IMR-90 (cell line): ENCODE measurements at regions not wholly inside any gene's neighbourhood (a gene's known extent, or its start where the extent isn't known, plus 50 kb on each side); places are given as distances from the start of the nearest gene placed in this dataset.

ENCODE experiments used
- ATAC-seq: fragments of 200-7000 bp; cut with Tn5 transposase; 2 replicates; pipeline ENCODE4 v1.9.1; 2020; ENCODE audit warnings: low read depth, mild to moderate bottlenecking, moderate library complexity
- BruUV-seq: library from RNA; stranded (reverse); fragments of 400-500 nt; replicated peaks from 2 replicates; lab custom pipeline; 2021; lab: Mats Ljungman, UMichigan
- CTCF ChIA-PET: fragments of 300-600 bp; formaldehyde crosslinking; extraction: SDS; loops from one replicate; lab custom pipeline; 2021; ENCODE audit warnings: antibody characterized with exemption; lab: Yijun Ruan, JAX
- POLR2A ChIA-PET: fragments of 300-600 bp; sonication (Branson Sonifier 250); formaldehyde crosslinking; loops from one replicate; lab custom pipeline; 2022; ENCODE audit warnings: antibody characterized with exemption; ENCODE audit not compliant: unreplicated experiment; lab: Charles Lee
- DNase-seq: peaks from one replicate; pipeline ENCODE4 v3.0.0; 2013
- H2AFZ ChIP-seq: replicated peaks from 2 replicates; pipeline ENCODE3; 2013; ENCODE audit warnings: low read length, mild to moderate bottlenecking; ENCODE audit not compliant: poor library complexity
- H2AK5ac ChIP-seq: 2 replicates; pipeline ENCODE4 v1.6.1; 2013; ENCODE audit warnings: low read depth, low read length, inconsistent platforms
- H2AK9ac ChIP-seq: replicated peaks from 2 replicates; pipeline ENCODE3; 2013; ENCODE audit warnings: mild to moderate bottlenecking, low read depth, low read length, moderate library complexity; ENCODE audit not compliant: poor library complexity
- H2BK120ac ChIP-seq: 2 replicates; pipeline ENCODE4 v1.6.1; 2013; ENCODE audit warnings: low read depth, low read length, inconsistent platforms
- H2BK15ac ChIP-seq: 3 replicates; pipeline ENCODE4 v1.6.1; 2013; ENCODE audit warnings: low read depth, low read length, inconsistent platforms
- H2BK20ac ChIP-seq: 2 replicates; pipeline ENCODE4 v1.6.1; 2013; ENCODE audit warnings: low read depth, mild to moderate bottlenecking, inconsistent platforms, low read length, moderate library complexity
- H2BK5ac ChIP-seq: 2 replicates; pipeline ENCODE4 v1.6.1; 2013; ENCODE audit warnings: mild to moderate bottlenecking, low read depth, low read length, inconsistent platforms; ENCODE audit not compliant: poor library complexity, severe bottlenecking
- H3K14ac ChIP-seq: replicated peaks from 2 replicates; pipeline ENCODE4 v1.6.1; 2013; ENCODE audit warnings: low read depth, low read length, inconsistent platforms
- H3K18ac ChIP-seq: 2 replicates; pipeline ENCODE4 v1.6.1; 2013; ENCODE audit warnings: low read depth, low read length, control low read depth
- H3K23ac ChIP-seq: 2 replicates; pipeline ENCODE4 v1.6.1; 2013; ENCODE audit warnings: low read depth, low read length, inconsistent platforms
- H3K27ac ChIP-seq: 2 replicates; pipeline ENCODE4 v1.5.1; 2013; ENCODE audit warnings: mild to moderate bottlenecking, control low read depth, low read length; ENCODE audit not compliant: insufficient read depth
- H3K27me3 ChIP-seq: 2 replicates; pipeline ENCODE4 v1.6.1; 2013; ENCODE audit warnings: low read length; ENCODE audit not compliant: control insufficient read depth, insufficient read depth
- H3K36me3 ChIP-seq: 2 replicates; pipeline ENCODE4 v1.6.1; 2013; ENCODE audit warnings: low read length, mixed read lengths; ENCODE audit not compliant: control insufficient read depth, insufficient read depth
- H3K4ac ChIP-seq: 2 replicates; pipeline ENCODE4 v1.6.1; 2013; ENCODE audit warnings: low read depth, low read length, inconsistent platforms
- H3K4me1 ChIP-seq: 2 replicates; pipeline ENCODE4 v1.6.1; 2013; ENCODE audit warnings: low read length, mixed read lengths; ENCODE audit not compliant: control insufficient read depth, insufficient read depth
- H3K4me2 ChIP-seq: 2 replicates; pipeline ENCODE4 v1.6.1; 2013; ENCODE audit warnings: low read depth, mild to moderate bottlenecking, control low read depth, low read length, moderate library complexity
- H3K4me3 ChIP-seq: 2 replicates; pipeline ENCODE4 v1.5.1; 2013; ENCODE audit warnings: low read depth, mild to moderate bottlenecking, control low read depth, low read length, moderate library complexity; ENCODE audit not compliant: insufficient read depth
- H3K56ac ChIP-seq: 2 replicates; pipeline ENCODE4 v1.6.1; 2013; ENCODE audit warnings: low read length, inconsistent platforms; ENCODE audit not compliant: insufficient read depth; ENCODE audit errors: extremely low read depth
- H3K79me1 ChIP-seq, 2 experiments: 2 replicates each; pipeline ENCODE4 v1.6.1; 2013; ENCODE audit warnings: low read length in 2 of 2, inconsistent platforms in 1 of 2, low read depth in 1 of 2
- H3K9ac ChIP-seq: 2 replicates; pipeline ENCODE4 v1.6.1; 2013; ENCODE audit warnings: low read depth, low read length, control low read depth
- H3K9me1 ChIP-seq: 2 replicates; pipeline ENCODE4 v1.6.1; 2013; ENCODE audit warnings: low read length, inconsistent platforms; ENCODE audit not compliant: insufficient read depth
- H3K9me3 ChIP-seq: 2 replicates; pipeline ENCODE4 v1.6.1; 2013; ENCODE audit warnings: low read length; ENCODE audit not compliant: control insufficient read depth, insufficient read depth
- H4K20me1 ChIP-seq: 2 replicates; pipeline ENCODE4 v1.6.1; 2013; ENCODE audit warnings: low read length, inconsistent platforms; ENCODE audit not compliant: insufficient read depth
- H4K5ac ChIP-seq: 2 replicates; pipeline ENCODE4 v1.6.1; 2013; ENCODE audit warnings: mild to moderate bottlenecking, low read depth, low read length, control low read depth
- H4K8ac ChIP-seq, 2 experiments: 2 replicates each; pipeline ENCODE4 v1.6.1; 2013; ENCODE audit warnings: low read depth in 2 of 2, low read length in 2 of 2, control low read depth in 1 of 2, inconsistent platforms in 1 of 2
- H4K91ac ChIP-seq: 2 replicates; pipeline ENCODE4 v1.6.1; 2013; ENCODE audit warnings: low read depth, low read length, inconsistent platforms; ENCODE audit not compliant: insufficient read depth
- BHLHE40 ChIP-seq: fragments of 150-350 bp; IDR thresholded peaks from 2 replicates; pipeline ENCODE4 v1.6.1; 2016; ENCODE audit warnings: mild to moderate bottlenecking, low read depth, low read length
- CEBPB ChIP-seq: IDR thresholded peaks from 2 replicates; pipeline ENCODE4 v1.6.1; 2012; ENCODE audit warnings: low read depth, low read length, improper control_type of control experiment
- CHD1 ChIP-seq: IDR thresholded peaks from 2 replicates; pipeline ENCODE4 v1.6.1; 2012; ENCODE audit warnings: low read depth, low read length, improper control_type of control experiment
- ELK1 ChIP-seq: fragments of 150-350 bp; IDR thresholded peaks from 2 replicates; pipeline ENCODE4 v1.6.1; 2016; ENCODE audit warnings: low read depth, mild to moderate bottlenecking, low read length, moderate library complexity, borderline replicate concordance
- FOS ChIP-seq: fragments of 150-350 bp; IDR thresholded peaks from 2 replicates; pipeline ENCODE4 v1.6.1; 2016; ENCODE audit warnings: low read depth, low read length
- MAZ ChIP-seq: IDR thresholded peaks from 2 replicates; pipeline ENCODE4 v1.6.1; 2012; ENCODE audit warnings: low read depth, mild to moderate bottlenecking, low read length, improper control_type of control experiment, moderate library complexity, borderline replicate concordance
- MXI1 ChIP-seq: IDR thresholded peaks from 2 replicates; pipeline ENCODE4 v1.6.1; 2012; ENCODE audit warnings: low read depth, mild to moderate bottlenecking, low read length, moderate library complexity, borderline replicate concordance
- POLR2A ChIP-seq: IDR thresholded peaks from 2 replicates; pipeline ENCODE4 v1.6.1; 2012; ENCODE audit warnings: mild to moderate bottlenecking, low read depth, low read length
- RAD21 ChIP-seq: IDR thresholded peaks from 2 replicates; pipeline ENCODE4 v1.6.1; 2012; ENCODE audit warnings: low read length, improper control_type of control experiment
- RFX5 ChIP-seq: IDR thresholded peaks from 2 replicates; pipeline ENCODE4 v1.8.0; 2012; ENCODE audit warnings: low read depth, mild to moderate bottlenecking, low read length, moderate library complexity
- USF2 ChIP-seq: fragments of 150-350 bp; IDR thresholded peaks from 2 replicates; pipeline ENCODE4 v1.6.1; 2017; ENCODE audit warnings: mild to moderate bottlenecking, antibody characterized with exemption, low read length, low read depth
- WGBS, 2 experiments: methylation state at CpG; one replicate each; pipeline versions ENCODE4 v1.1.5 to v1.1.7; 2013; ENCODE audit warnings: missing lambda C conversion rate in 2 of 2; ENCODE audit not compliant: insufficient read length in 1 of 2; ENCODE audit errors: extremely low coverage in 2 of 2; 5-methylcytosine and 5-hydroxymethylcytosine counted together
- dilution Hi-C: fragments of 300-500 bp; cut with HindIII; formaldehyde crosslinking; loops from one replicate; pipeline ENCODE4 v1.14.3; 2018; ENCODE audit warnings: low sequenced_read_pairs; ENCODE audit not compliant: unreplicated experiment
- in situ Hi-C: fragments of 300-500 bp; cut with MboI; formaldehyde crosslinking; loops from 3 replicates; pipeline ENCODE4 v1.14.3; 2019; ENCODE audit warnings: low sequenced_read_pairs, inconsistent platforms, mixed read lengths
- intact Hi-C: fragments of 100-400 bp; cut with micrococcal nuclease; formaldehyde crosslinking; loops from 2 replicates; pipeline ENCODE4 v1.10.0; 2022

- H2BK20ac ChIP-seq = no peak overlapping the region
- intact Hi-C loops = no loop called here
- no peak overlapping the region for H4K91ac ChIP-seq
- no peak overlapping the region for H3K4ac ChIP-seq
- ATAC-seq (no peak), DNase-seq (no peak)
- CTCF ChIA-PET = interaction anchor here (0.6 to 1.2 kb wide), 2 partner anchors 9 to 19 kb away, joined by 3 read pairs; no protein-coding TSS in a partner anchor
- H4K20me1 ChIP-seq = no peaks in the 10 kb centered on the region
- H3K9ac ChIP-seq = no peak overlapping the region
- no peaks in the 10 kb centered on the region for H3K9me1 ChIP-seq
- no peak overlapping the region for H3K23ac ChIP-seq
- dilution Hi-C loops = no loop called here
- H3K4me3 ChIP-seq = no peak overlapping the region
- no peaks in the 10 kb centered on the region for H3K27me3 ChIP-seq
- no peaks in the 10 kb centered on the region for H3K36me3 ChIP-seq
- H2AFZ ChIP-seq = no peak overlapping the region
- H3K4me1 ChIP-seq = no peaks in the 10 kb centered on the region
- WGBS, 2 experiments = no CpG with 5 or more reads among the region's 5 CpGs
- no peak overlapping the region for H2AK9ac ChIP-seq
- no peak overlapping the region for H3K56ac ChIP-seq
- no peak overlapping the region for H2BK5ac ChIP-seq
- no peak overlapping the region for H4K5ac ChIP-seq
- no peak overlapping the region for H2AK5ac ChIP-seq
- no peak overlapping the region for H3K14ac ChIP-seq
- H3K9me3 ChIP-seq = no peaks in the 10 kb centered on the region
- H2BK120ac ChIP-seq = no peak overlapping the region
- no TSS peak for BruUV-seq
- H3K27ac ChIP-seq = no peak overlapping the region
- no peak overlapping the region for H3K18ac ChIP-seq
- H3K4me2 ChIP-seq = no peak overlapping the region
- TF ChIP-seq ELK1 (no peak), BHLHE40 (no peak), MAZ (no peak), RFX5 (no peak), CHD1 (no peak), USF2 (no peak), MXI1 (no peak), CEBPB (no peak), POLR2A (no peak), FOS (no peak), RAD21 (no peak)
- in situ Hi-C loops = no loop called here
- H3K79me1 ChIP-seq = no peaks in the 10 kb centered on the region
- no peak overlapping the region for H4K8ac ChIP-seq
- POLR2A ChIA-PET = no interaction called here
- H2BK15ac ChIP-seq = no peak overlapping the region
Measured at GRCh38 chr13:76552041-76552772, 334.0 kb downstream of the KCTD12 start.
